HG03442 (cell line): ENCODE measurements at regions not wholly inside any gene's neighbourhood (a gene's known extent, or its start where the extent isn't known, plus 50 kb on each side); places are given as distances from the start of the nearest gene placed in this dataset.
"Not testable (repeated sequence)": the region's sequence is repeated elsewhere in the genome, so short reads cannot be mapped to it uniquely, and the experiment has no call there.

ENCODE experiments used
- ATAC-seq: cut with Tn5 transposase; IDR thresholded peaks from one replicate; pipeline ENCODE4 v1.9.1; 2021; ENCODE audit warnings: mild to moderate bottlenecking, moderate library complexity; ENCODE audit not compliant: unreplicated experiment

GRCh38 chr7:54888734-54889082, 129.7 kb upstream of the SEC61G start:
- ATAC-seq: no peak

DNA sequence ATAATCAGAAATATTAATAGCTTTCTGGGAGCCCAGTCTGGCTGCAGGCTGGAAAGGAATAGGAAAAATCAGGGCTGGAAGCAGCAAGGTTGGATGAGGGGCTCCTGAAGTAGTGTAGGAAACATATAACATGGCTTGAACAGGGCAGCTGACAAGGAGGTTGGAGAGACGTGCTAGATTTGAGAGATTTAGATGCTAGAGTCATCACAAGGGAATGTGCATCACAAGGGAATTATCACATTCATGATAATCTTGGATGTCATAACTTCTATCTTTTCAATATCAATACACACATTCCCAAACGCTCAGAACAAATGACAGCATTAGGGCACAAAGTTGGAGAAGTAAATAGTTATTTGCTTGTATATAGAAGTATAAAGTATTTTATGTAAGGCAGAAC, 120.9 kb upstream of the EGFR start:
- ATAC-seq: no peak

DNA sequence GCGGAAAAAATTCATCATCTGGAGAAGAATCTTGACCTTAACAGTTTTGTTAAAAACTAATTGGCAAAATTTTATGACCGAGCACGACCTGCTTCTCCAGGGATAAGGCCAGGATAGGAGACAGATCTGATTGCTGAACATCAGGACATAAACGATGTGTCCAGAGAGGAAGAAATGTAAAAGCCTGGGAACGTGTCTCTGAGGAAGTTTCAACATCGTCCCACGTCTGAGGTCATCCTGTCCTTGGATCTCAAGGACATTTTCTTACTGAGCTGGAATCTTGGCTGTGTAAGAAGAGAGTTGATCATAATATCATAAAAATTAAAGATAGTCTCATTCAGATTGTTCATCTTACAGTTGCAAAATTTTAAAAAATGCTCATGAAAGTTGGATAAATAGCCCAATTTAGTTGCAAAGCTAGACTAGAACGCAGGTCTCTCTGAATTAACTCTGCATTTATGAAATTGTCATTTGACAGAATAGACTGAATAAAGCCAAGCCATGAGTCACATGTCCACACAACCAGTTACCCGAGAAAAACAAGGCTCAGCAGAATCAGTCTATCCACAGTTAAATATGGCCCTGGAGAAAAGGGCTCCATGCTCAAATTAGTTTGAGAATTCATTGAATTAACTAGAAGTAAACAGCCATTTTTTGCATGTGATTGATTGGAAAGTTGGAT, 120.0 kb upstream of the EGFR start:
- ATAC-seq: no peak

DNA sequence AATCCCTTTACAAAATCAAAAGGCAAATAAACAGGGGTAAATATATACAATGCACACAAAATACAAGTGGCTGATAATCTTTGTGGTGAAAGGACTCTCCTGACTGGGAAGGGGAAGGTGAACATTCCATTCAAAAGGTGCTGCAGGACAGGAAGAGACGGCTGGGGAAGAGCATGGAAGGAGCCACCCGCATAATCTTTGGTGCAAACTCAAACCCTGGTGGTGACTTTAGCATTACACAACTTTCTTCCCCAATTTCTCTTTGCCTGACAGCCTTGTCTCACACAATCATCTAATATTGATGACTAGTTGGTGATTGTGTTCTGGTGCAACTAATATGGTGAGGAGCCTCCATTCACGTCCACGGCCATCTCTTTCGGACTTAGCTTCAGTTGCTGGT, 117.0 kb upstream of the EGFR start:
- no peak for ATAC-seq

DNA sequence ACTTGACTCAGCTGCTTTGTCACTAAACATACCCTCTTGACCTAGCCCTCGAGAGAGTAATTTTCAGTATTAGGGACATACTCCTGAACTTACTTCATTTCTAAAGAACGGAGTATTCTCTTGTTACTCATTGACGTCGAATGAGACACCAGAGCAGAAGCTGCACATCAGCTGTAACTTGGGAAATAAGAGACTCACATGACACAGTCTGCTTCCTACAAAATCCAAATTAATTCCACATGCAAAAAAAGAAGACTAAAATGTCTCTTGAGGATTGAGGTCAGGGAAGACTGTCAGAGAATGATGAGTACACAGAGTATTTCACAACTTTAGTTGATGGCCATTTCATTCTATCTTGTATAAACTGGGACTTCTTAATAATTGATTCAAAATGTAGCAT, 114.7 kb upstream of the EGFR start:
- ATAC-seq: no peak

DNA sequence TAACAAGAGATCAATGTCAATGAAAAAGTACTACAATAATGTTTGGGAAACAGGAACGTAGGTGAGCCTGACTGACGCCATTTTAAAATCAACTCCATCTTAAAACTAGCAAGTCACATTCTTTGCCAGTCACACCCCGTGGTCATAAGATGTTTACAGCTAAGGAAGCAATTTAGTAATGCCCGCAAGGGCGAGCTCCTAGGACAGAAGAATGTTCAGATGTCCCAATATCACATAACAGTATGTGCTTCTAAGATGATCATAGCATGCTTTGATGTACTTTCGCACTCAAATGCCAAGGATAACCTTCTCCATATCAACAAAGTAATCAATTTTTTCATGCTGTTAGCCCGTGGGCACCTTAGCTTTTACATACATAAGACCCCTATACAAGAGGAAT, 113.8 kb upstream of the EGFR start:
- ATAC-seq: no peak

- ATAC-seq: no peak
Observed at GRCh38 chr7:54906963-54907362, 111.9 kb upstream of the EGFR start.

DNA sequence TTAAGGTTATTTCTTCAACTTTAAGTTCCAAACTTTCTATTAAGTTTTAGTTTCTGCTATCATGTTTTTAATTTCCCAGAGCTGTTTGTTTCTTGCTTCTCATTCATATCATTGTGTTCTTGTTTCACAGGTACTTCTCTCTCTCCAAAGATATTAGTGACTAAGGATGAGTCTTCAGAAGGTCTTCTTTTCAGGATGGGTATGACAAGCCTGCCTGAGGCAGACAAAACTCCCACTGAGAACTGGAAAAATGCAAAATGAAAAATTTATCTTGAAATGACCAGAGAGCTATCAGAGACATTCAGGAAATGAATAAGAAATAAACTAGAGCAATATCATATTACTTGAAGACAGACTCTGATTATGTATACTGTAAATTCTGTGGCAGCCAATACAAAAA, 110.8 kb upstream of the EGFR start:
- no peak for ATAC-seq

DNA sequence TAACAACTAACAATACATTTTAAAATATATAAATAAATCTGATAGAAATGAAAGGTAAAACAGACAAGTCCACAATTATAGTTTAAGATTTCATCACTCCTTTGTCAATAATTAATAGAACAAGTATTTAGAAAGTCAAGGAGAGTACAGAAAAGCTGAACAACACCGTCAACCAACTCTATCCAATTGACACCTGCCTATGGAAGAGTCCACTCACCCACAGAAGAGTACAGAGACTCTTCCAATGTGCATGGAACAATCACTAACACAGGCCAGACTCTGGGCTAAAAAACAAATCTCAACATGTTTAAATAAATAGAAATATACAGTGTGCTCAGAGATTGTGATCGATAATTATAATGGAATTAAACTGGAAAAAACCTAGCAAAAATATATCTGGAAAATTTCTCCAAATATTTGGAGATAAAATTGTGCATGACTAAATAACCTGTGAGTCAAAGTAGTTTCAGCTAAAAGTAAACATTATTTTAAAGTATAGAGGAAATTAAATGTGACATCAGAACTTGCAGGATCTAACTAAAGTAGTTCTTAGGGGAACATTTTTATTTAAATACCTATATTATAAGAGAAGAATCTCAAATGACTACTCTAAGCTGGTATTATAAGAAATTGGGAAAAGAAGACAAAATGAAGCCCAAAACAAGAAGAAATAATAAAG, 109.9 kb upstream of the EGFR start:
- ATAC-seq: no peak

DNA sequence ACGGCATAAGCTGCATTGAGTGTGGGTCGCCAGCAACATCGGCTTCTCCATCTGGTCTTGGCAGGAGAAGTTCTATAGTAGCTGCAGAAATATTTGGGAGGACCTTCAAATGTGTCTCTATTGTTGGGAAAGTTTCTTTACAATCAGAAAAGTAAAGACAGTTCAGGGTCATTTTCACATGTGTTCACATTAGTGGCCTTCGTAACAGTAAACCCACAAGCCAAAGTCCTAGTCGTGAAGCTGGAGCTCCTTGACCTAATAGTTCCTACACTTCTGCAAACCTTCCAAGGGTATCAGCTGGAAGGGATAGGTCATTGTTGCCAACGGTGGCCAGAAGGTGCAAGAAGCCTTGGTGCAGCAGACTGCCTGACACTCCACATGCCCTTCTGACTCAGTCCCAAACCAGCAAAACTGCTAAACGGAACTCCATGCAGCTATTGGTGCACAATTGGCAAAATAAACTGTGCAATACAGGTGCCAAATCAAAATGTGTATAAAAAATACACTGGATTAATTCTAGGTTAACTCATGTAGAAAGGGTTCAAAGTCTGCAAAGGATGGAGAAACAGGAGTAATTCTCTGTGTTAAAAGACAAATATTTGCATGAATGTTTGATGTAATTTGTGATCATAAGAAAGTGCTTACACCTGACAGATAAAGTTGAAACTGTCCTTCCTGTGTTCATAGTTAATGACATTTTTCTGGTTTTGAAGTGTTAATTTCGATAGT, 102.8 kb upstream of the EGFR start:
- ATAC-seq: no peak

GRCh38 chr7:54917613-54918391, 101.0 kb upstream of the EGFR start:
- no peak for ATAC-seq

GRCh38 chr7:54921116-54921515, 97.7 kb upstream of the EGFR start:
- no peak for ATAC-seq

GRCh38 chr7:54931532-54931931, 87.3 kb upstream of the EGFR start:
- ATAC-seq: no peak

DNA sequence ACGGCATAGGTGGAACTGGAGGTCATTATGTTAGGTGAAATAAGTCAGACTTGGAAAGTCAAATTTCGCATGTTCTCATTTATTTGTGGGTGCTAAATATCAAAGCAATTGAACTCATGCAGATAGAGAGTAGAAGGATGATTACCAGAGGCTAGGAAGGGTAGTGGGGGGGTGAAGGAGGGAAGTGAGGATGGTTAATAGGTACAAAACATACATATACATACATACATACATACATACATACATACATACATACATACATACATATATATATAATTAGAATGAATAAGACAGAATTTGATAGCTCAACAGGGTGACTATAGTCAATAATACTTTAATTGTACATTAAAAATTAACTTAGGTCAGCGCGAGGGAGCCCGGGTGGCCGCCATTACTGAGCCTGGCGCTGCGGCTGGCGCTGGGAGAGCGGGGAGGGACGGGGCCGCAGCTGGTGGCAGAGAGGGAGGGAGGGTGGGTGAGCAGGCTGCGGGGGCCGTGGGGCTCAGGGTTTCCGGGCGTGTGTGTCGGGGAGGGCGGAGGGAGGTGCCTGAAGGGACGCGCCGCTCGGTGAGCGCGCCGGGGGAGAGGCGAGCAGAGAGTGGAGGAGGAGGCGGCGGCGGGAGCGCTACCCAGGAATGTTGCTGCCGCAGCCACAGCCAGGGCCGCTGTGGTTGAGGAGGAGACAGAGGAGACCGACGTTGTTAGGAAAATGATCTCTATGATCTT, 85.8 kb upstream of the EGFR start:
- no peak for ATAC-seq

DNA sequence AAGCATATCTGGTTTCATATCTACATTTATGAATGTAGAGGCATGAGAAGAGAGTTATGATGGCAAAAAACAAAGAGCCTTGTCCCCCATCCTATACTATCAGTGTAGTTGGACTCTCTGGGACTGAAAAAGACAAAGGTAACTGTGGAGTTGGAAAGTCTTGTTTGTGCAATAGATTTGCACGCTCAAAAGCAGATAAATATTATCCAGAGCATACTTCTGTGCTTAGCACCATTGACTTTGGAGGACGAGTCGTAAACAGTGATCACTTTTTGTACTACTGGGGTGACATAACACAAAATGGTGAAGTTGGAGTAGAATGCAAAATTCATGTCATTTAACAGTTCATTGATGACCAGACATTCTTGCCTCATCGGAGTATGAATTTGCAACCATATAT, 85.2 kb upstream of the EGFR start:
- ATAC-seq: no peak

GRCh38 chr7:54940748-54941147, 78.1 kb upstream of the EGFR start:
- ATAC-seq: no peak

DNA sequence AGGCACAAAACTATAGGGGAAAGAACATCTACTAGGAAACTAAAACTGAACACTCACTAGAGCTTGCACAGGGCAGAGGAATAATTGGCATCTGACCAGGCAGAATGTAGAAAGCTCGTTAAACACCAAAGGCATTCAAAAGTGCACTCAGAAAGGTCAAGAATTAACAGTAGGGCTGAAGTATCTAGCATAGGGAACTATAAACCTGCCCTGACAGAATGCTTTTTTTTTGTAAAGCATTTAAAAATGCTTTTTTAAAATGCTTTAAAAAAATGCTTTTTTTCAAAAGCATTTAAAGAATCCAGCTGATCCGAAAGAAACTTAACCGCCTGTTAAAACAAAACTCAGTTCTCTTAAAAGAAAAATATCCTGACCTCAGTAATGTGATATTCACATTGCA, 74.6 kb upstream of the EGFR start:
- no peak for ATAC-seq

DNA sequence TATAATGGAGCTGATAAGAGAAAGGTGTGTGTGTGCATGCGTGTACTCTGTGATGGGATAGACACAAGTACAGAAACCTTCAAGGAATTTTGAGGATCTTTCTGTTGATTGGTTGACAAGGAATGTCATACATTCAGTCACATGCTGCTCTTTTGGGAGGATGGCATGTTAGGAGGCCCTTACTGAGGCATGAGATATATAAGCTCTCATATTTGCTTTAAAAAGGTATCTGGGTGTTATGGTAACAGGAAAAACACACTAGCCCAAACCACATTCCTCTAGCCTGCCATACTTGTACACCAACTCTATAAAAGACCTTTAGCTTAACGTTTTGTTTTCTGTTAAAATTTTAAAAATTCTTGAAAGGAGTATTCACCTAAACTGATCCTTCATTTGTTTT, 72.5 kb upstream of the EGFR start:
- ATAC-seq: no peak

DNA sequence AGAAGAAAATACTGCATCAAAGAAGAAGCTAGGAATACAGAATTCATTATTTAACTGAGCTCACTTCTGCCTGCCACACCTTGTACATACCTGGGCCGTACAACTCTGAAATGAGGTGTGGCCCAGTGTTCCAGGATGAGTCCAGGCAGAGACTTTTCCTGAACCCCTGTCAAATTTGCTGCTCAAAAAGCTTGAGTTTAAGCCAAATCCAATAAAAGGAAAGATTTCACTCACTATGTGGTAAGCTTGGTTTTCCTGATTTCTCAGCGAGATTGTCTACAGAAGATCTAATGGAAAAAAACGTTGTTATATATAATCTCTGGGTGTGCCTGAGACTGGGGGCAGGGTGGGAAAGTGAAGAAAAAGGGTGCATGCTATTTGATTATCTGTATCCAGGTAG, 72.1 kb upstream of the EGFR start:
- ATAC-seq: no peak

GRCh38 chr7:54947266-54947665, 71.6 kb upstream of the EGFR start:
- no peak for ATAC-seq

- not testable (repeated sequence) for ATAC-seq
Observed at GRCh38 chr7:54949514-54949913, 69.3 kb upstream of the EGFR start.
